ENCODE measurements at regions not wholly inside any gene's neighbourhood (a gene's known extent, or its start where the extent isn't known, plus 50 kb on each side); places are given as distances from the start of the nearest gene placed in this dataset.

- no peaks in the 10 kb centered on the region for H3K27me3 ChIP-seq
- H3K36me3 ChIP-seq: no peaks in the 10 kb centered on the region
- no peak for DNase-seq
- H3K4me1 ChIP-seq: no peaks in the 10 kb centered on the region
- intact Hi-C loops (cut with DNase I): no loop called here
- H3K4me3 ChIP-seq: no peak overlapping the region
- WGBS, 2 donors: 65 to 79% methylated on average over 19 to 26 of the region's 37 CpGs
- no peaks in the 10 kb centered on the region for H3K9me3 ChIP-seq
- no peak overlapping the region for H3K27ac ChIP-seq
- TF ChIP-seq, protein P1, sequence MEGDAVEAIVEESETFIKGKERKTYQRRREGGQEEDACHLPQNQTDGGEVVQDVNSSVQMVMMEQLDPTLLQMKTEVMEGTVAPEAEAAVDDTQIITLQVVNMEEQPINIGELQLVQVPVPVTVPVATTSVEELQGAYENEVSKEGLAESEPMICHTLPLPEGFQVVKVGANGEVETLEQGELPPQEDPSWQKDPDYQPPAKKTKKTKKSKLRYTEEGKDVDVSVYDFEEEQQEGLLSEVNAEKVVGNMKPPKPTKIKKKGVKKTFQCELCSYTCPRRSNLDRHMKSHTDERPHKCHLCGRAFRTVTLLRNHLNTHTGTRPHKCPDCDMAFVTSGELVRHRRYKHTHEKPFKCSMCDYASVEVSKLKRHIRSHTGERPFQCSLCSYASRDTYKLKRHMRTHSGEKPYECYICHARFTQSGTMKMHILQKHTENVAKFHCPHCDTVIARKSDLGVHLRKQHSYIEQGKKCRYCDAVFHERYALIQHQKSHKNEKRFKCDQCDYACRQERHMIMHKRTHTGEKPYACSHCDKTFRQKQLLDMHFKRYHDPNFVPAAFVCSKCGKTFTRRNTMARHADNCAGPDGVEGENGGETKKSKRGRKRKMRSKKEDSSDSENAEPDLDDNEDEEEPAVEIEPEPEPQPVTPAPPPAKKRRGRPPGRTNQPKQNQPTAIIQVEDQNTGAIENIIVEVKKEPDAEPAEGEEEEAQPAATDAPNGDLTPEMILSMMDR (IDR thresholded peaks at IDR 0.05): no peak
- no peak for TF ChIP-seq POLR2A (IDR thresholded peaks at IDR 0.05)
These were observed 318.3 kb downstream of the EIPR1 start for GRCh38 chr2:3059141-3059925.

DNA sequence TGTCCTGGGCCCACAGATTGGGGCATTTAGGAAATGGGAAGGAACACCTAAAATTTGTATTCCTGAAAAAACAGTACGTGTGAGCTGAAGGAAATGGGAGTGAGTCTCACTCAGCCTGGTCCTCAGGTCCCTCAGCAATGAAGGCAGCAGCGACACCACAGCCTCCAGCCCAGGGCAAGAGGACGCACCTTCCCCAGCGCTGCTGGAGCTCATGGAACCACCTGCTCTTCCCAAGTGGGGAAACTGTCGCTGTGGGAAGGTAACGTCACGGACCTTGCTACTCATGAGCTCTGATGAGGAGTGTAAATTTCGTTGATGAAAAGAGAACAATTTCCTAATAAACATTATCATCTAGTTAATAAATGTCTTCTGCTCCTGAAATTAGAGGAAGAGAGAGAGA, 323.6 kb downstream of the EIPR1 start:
- no peak for DNase-seq
- intact Hi-C loops (cut with DNase I): no loop called here
- 79 to 84% methylated on average over 7 to 8 of the region's 8 CpGs for WGBS, 2 donors
- no peak overlapping the region for H3K27ac ChIP-seq
- TF ChIP-seq, protein P1 (IDR thresholded peaks at IDR 0.05): no peak
- TF ChIP-seq POLR2A (IDR thresholded peaks at IDR 0.05): no peak
- no peaks in the 10 kb centered on the region for H3K36me3 ChIP-seq
- H3K4me1 ChIP-seq: no peaks in the 10 kb centered on the region
- H3K4me3 ChIP-seq: no peak overlapping the region
- H3K27me3 ChIP-seq: no peaks in the 10 kb centered on the region
- no peaks in the 10 kb centered on the region for H3K9me3 ChIP-seq

DNA sequence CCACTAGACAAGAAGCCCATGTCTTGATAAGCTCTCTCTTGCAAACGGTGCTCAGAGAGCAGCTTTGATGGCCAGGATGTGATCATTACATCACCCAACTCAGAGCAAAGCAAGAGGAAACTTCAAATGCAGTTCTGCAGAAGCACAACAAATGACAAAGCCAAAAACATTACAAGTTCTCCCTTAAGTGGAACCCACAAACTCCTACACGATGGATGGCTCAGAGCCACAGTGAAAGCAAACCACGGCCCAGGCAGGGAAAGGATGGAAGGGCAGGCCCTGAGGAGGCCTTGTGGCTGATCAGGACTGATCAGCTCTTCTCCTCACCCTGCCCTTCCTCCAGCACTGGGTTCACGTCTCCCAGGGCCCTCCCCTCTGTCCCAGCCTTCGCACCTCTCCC, 326.4 kb downstream of the EIPR1 start:
- WGBS, 2 donors: 49 to 66% methylated on average over 5 of the region's 5 CpGs
- no peak for DNase-seq
- Histone ChIP-seq H3K4me3 (no peak overlapping the region), H3K4me1 (no peaks in the 10 kb centered on the region), H3K9me3 (no peaks in the 10 kb centered on the region), H3K27me3 (no peaks in the 10 kb centered on the region), H3K36me3 (no peaks in the 10 kb centered on the region), H3K27ac (no peak overlapping the region)
- TF ChIP-seq, protein P1 (IDR thresholded peaks at IDR 0.05): no peak
- TF ChIP-seq POLR2A (IDR thresholded peaks at IDR 0.05): no peak
- intact Hi-C loops (cut with DNase I): no loop called here

- intact Hi-C loops (cut with DNase I): no loop called here
- no peak for DNase-seq
- 71 to 74% methylated on average over 7 to 8 of the region's 14 CpGs for WGBS, 2 donors
These were observed 331.3 kb downstream of the EIPR1 start for GRCh38 chr2:3046170-3046865.

More at GRCh38 chr2:3046170-3046865, 331.3 kb downstream of the EIPR1 start:
- no peaks in the 10 kb centered on the region for H3K27me3 ChIP-seq
- H3K27ac ChIP-seq: no peak overlapping the region
- no peak overlapping the region for H3K4me3 ChIP-seq
- H3K36me3 ChIP-seq: no peaks in the 10 kb centered on the region
- no peaks in the 10 kb centered on the region for H3K4me1 ChIP-seq
- H3K9me3 ChIP-seq: no peaks in the 10 kb centered on the region
- no peak for TF ChIP-seq POLR2A (IDR thresholded peaks at IDR 0.05)
- TF ChIP-seq, protein P1 (IDR thresholded peaks at IDR 0.05): no peak
